8988T (cell line): ENCODE measurements at regions not wholly inside any gene's neighbourhood (a gene's known extent, or its start where the extent isn't known, plus 50 kb on each side); places are given as distances from the start of the nearest gene placed in this dataset.

Experiments
- DNase-seq: peaks from one replicate; pipeline ENCODE4 v3.0.0; 2011

DNA sequence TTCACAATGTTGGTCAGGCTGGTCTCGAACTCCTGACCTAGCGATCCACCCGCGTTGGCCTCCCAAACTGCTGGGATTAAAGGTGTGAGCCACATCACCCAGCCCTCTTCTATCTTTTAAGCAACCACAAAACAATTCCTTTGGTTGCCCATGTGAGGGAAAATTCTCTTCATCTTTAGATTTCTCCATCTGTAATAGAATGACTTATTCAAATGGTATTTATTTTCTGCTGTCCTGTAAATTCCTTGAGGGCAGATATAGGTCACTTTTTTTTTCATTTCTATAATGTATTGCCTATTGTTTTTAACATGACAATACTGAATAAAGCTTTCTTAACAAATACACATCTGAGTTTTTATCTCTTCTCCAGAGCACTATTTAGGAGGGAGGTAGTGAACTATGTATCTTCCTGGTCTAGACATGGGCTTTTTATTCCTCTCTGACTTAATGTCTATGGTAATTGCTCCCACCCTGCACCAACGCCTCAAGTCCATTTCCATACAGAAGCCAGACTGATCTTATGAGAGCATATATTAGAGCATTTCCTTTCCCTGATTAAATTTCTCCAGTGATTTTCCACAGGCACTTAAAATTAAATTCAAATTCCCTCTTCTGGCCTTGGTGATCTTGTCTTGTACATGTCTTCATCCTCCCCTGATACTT is 595.6 kb downstream of the CAAP1 start:
- DNase-seq = no peak

DNA sequence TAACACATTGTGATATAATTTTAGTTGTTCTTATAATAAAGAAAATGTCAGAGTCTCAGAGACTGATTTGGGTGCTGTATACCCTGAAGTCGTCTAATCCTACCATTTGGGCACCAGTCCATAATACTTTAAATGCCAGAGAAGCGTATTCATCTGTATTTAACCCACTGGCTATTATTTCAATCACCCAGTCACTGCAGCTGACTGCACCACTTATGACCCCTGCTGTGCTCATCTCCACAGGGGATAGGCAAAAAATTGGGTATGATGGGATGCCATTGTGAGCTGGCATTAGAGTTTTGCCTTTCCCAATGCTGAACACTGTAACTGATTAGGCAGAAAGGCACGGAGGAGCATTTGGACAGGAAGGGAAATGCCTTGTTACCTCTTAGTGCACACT is 599.7 kb downstream of the CAAP1 start:
- peak; percentile 10 for DNase-seq

DNA sequence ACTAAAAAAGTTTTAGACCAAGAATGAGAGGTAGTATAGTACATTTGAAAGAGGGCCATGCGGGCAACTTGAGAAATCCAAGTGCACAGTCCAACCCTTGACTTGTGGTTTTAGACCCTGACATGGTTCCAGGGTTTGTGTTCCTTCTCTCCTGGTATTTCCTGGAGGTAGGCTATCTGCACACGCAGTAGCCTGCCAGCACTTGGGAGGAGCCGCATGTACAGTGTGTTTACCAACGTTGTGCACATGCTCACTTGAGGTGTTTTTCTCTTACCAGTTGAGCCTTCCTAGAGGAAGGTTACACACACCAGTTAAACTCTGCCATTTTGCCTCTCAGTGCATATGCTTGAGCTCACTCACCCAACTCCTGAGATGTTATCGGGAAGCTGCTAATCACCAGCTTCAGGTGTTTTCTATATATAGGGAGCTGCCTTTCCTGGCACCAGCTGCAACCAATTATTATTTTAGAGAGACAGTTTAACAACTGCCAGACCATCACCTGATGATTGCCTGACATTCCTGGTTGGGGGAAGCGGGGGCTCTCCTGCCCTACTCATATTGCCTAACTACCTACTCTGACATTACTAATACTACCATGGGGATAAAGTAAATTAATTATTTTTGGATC is 593.4 kb upstream of the TUSC1 start:
- no peak for DNase-seq

DNA sequence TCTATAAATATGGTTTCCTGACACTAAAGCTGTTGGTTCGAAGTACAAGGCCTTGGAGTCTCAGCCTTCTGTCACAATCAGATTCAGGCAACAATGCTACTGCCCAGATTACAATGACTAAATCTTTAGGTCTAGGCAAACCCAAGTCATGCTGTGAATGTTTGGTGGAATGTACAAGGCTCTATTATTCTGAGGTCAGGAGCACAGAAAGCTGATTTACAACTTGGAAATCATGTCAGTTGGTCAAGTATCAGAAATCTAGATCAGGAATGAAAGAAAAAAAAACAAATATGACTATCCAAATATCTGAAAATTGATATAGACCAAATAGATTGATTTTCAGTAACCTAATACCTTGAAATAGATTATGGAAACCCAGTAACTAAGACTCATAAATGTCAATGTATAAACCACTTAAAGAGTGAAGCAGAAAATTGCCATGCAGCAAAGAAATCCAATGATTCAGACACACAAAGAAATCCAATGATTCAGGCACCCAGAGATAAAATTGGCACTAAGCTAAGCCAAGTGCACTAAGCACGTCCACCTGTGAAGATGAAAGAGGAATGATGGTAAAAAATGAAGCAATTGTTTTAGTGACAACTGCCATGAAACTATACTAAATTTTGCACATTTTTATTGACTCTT is 588.0 kb upstream of the TUSC1 start:
- DNase-seq = no peak

DNA sequence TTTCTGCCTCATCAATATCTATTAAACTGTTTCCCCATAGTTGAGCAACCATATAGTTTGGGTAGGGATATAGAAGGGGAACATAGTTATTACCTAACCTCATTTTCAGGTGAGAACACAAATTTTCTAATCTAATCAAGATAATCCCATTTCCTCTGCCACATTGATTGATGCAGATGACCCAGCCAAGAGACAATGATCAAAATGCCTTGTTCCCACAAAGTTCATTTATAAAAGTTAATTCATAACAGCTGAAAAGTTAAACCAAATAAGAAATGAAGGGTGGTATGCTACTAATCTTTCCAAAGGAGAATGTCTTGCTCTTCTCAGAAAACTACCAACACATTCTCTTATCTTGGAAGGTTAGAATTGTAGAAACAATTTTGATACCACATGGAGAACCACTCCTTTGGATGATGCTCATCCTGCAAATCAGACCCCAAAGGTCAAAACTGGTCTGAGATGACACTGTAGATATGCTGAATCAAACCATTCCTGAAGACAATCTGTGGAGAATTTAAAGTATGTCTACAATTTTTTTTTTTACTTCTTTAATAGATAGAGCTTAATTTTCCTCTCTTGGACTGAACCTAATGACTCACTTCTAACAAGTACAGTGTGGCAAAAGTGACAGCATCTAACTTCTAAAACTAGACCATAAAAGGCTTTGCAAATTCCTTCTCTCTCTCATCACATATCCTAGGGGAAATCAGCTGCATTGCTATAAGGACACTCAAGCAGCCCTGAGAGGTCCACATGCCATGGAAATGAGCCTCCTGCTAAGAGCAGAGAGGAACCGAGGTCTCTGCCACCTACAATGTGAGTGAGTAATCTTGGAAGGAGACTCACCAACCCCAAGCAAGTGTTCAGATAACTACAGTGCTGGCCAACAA is 586.7 kb upstream of the TUSC1 start:
- no peak for DNase-seq

DNA sequence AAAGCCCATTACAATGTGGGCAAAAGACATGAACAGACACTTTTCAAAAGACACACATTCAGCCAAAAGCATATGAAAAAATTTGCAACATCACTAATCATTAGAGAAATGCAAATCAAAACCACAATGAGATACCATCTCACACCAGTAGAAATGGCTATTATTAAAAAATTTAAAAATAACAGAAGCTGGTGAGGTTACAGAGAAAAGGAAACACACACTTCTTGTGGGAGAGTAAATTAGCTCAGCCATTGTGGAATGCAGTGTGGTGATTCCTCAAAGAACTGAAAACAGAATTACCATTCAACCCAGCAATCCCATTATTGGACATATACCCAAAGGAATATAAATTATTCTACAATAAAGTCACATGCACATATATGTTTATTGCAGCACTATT is 585.2 kb upstream of the TUSC1 start:
- DNase-seq = no peak

DNA sequence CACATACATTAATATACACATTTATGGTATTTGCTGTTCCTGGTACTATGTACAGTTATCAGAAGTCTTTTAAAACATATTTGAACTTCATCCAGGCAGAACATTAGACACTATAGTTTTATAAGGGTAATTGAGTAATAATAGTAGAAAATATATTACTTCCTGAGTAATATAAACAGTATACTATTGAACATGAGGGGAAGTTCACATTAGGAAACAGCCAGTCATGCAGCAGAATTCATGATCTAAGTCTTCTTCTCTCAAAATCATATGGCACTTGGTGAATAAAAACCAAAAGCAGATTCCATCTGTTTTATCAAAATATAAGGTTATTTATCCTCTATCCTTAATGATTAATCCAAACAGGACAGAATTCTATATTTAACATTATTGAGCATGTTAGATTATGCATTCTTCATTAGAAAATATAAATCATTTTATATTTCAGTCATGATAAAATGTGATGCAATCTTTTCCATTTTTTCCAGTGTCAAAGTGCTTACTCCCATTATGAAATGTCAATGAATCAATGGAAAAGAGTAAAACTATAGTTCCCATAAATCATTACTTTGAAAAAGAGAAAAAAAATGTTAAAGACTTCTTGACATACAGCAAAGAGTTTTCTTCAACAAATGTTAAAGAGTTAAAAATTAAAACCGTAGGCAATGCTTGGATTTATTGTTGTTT is 584.3 kb upstream of the TUSC1 start:
- DNase-seq = no peak

DNA sequence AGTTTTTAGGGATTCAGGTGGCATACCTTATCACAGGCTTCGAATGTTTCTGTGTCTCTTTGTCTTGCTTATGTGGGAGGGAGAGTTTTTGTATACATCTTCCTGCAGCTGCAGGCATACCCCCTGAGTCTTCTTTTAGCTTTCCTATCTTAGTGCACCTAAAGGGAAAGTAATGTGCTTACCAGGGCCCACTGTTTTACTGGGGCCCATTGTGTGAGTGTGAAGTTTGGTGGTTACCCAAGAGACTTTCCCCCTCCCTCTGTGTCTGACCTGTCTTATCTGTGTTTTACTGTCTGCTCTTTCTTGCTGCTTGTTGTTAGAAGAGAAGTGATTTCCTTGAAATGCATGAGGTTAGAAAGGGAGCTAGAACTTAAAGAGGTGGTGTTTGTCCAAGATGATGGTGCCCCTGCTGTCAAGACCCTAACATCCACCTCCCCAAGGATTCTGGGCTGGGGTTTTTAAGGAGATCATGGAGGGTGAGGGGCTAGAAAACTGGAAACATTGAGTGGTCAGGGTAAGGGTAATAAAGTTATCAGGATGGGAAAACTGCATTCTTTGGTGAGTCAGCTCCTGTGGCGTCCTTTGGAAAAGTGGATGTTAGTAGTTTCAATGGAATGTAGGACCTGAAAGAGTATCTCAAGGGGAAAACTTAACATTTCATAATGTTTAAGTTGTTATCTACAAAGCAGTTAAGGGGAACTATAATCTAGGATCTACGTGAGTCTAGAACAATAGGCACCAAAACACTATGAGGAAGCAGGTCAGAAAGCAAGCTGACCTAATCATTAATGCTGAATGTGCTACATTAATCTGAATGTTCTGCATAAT is 583.5 kb upstream of the TUSC1 start:
- DNase-seq = no peak

DNA sequence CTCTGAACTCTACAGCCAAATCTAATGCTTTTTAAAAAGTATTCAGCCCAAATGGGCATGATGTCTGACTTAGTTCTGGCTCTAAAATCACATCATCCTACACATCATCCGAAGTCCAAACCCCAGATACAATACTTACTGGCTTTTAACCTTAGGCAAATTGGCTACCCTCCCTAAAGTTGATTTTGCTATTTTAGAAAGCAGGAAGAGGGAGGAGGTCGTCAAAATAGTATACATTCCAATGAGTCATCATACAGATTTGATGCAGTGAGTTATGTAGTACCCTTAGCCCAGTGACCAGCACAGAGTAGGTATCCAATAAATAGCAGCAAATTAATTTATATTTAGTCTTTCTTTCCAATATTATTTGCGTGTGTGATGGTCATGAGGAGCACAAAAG is 582.0 kb upstream of the TUSC1 start:
- DNase-seq = no peak

DNA sequence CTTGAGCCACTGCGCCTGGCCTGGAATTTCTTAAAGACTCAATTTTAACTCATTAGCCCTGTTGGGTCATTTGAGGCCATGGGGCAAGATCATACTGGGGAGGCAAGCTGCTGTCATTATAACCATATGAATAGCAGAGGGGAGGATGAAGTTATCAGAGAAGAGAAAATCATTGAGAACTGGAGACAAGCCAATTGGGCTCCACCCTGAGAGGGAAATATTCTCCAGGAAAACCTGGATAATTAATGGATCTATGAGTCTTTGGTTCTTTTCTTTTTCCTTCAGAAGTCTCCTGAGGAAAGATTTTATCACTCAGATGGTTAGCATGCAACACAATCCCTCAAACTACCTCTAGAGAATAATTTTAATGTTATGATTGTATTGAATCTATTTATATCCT is 569.6 kb upstream of the TUSC1 start:
- no peak for DNase-seq

DNA sequence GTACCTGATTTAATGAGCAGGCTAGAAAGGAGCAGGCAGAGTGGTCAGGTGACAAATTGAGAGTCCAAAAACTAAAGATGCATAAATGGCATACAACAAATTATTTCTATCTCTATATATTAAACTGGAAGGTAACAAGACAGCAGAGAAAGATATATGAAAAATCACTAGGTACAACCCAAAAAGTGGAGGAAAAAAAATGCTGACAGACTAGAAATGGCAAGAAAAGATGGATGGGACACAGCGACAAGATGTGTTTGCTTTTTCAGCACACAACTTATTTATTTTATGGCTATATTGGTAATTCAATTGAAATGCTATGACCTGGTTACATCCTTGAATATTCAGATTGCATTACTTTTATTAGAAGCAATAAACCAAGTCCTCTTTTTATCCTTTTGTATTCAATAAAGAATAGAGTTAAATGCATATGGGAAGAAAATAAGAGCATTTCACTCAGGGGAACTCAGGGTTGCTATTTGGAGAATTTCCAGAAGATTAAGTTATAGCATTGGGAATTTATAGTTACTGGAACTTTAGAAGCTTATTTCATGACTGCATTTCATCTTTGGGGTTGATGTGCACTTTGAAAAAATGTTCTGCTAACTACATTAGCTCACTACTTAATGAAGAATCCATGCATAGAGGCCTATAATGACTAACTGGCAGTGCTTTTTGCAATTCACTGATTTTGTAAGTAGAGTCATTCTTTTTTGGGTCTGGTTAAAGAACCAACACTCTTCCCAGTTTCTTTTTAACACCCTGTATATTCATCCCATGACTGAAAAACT is 566.6 kb upstream of the TUSC1 start:
- no peak for DNase-seq

DNA sequence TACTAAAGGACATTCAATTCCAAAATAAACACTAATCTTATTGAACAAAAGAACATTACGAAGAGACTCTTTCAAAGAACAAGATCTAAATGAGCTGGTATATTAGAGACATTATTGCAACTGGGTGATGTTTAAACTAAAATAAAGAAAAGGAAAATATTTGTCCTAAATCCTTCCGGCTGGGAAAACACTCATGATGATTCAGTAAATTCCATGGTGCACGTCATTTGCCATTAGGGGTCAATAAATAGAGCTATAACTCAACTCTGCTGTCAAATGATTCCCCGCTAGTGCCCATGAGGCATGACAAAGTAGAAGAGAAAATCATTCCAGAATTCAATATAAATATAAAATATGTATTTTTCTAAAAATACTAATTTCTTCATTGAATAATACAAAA is 565.5 kb upstream of the TUSC1 start:
- no peak for DNase-seq

DNA sequence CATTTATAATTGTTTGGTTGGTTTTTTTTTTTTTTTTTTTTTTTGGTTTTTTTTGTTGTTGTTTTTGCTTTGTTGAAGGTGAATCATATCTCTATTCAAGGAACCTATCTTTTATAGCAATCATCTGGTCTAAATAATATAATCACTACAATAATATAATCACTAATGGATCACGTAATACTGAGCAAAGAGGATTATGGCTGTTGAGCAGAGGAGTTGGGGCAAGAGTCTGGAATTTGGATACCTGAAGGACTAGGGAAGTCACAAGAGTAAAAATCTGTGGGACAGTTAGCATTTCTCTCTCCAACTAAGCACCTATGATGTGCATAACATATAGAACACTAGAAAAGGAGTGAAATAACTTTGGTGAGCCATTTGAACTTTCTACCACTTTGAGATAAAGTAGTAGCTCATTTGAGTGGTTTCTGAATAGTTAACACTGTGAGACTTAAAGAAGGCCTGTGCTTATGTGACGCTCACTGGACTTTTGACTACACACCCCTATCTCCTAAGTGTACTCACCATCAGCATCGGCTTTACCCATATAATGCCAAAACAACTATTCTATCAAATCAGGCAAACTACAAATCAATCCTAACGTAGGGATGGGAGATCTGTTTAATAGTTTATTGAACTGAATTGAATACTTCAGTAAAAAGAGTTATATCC is 564.9 kb upstream of the TUSC1 start:
- DNase-seq = no peak

DNA sequence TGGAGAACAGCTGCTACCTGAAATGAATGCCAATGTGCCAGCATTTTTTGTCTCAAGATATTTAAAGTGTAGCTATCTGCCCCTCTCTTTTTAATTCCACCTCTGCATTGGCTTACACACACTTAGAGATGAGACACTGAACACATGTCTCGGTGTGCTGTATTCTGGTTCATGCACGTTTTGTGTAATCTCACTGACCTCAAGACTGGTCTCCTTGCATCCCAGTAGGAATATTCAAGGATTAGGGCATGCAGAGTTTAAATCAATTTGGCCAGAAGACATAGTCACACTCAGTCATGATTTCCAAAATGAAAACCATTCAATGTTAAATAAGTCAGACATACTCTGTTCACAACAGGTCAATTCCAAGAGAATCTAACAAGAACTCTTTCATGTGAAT is 561.8 kb upstream of the TUSC1 start:
- DNase-seq = no peak

DNA sequence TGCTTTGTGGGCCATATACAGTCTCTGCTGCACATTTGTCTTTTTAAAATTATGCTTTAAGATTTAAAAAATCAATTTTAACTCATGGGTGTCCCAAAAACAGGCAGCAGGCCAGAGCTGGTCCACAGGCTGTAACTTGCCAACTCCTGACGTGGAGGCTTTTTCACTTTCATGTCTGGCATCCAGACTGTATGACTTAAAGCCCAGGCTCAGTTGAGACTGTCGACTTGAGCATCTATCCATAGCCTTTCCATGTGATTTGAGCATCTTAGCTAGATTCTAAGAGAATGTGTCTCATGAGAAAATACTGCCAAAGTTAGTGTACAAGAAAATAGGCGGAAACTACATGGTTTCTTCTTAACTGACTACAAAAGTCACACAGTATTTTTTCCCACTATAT is 559.0 kb upstream of the TUSC1 start:
- DNase-seq = no peak

DNA sequence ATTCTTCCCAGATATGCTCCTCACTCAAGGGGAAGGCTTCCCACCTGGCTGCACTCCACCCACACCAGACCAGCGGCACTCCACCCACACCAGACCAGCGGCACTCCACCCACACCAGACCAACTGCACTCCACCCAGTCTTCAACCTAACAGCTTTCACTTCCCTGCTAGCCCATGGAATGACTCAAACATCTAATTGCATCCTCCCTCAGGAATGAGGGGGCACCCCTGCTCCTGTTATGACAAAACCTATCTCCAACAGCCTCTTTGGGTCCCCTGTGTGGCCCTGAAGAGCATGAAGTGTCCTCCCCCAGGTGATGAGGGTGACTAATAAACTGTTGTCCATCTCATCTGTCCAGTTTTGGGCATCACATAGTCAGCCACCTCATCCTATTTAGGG is 556.6 kb upstream of the TUSC1 start:
- no peak for DNase-seq

DNA sequence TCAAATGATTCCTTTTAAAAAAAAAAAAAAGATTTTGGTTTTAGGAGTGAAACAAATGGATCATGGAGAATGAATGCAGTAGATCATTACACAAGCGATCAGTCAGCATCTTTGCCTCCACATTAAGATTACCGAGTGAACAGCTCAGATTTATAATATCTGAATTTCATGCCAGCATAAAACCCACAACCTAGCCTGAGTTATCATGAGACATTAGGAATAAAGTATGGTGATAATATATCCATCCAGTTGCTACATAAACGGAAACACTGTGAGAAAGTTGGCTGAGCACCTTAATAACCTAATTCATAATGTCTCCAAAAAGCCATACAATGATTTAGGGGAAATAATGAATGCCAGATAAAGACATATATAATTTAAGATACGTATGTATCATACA is 553.1 kb upstream of the TUSC1 start:
- DNase-seq = no peak

DNA sequence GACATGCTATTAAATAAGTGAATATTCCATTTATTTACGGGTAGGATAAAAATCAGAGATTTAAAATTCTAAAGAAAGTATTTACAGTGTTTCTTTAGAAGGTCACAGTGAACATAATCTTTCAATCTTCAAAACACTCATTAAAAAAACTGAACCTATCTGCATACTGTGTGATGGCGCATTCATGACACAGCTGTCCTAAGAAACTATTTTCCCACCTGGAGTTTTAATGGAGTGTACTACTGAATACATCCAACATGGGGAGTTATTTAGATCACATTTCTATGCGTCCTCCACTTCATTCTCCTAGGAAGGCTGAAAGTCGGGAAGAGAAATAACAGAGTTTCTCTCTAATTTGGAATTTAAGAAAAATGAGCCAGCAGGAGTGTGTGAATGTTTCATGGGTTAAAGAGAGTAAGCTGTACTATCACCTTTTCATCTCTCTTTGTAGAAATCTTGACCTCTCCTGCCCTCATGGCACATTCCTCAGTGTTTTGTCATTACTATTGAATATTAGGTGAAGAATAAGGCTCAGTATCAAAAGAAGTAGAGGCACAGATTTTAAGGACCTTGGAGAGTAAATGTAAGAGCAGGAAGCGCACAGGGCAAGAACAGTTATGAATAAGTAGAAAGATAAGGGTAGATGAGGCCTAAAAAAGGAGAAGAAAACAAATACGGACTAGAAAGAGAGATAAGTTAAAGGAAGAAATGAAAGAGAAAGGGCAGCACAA is 551.2 kb upstream of the TUSC1 start:
- no peak for DNase-seq

DNA sequence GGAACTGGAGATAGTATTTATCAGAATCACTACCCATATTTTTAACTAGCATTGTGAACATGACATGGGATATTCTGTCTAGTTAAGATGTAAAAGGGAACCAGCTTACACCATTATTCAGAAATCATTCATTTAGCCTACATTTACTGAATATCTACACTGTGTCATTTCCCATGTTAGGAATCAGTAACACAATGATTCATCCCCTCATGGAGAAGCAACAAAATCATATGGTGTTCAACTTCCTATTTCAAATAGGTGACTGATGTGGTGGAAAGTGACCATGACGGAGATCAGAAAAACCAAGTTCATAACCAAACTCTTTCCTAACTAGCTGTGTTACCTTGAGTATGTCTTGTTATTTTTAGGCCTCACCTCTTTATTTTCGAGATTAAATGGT is 550.0 kb upstream of the TUSC1 start:
- no peak for DNase-seq

DNA sequence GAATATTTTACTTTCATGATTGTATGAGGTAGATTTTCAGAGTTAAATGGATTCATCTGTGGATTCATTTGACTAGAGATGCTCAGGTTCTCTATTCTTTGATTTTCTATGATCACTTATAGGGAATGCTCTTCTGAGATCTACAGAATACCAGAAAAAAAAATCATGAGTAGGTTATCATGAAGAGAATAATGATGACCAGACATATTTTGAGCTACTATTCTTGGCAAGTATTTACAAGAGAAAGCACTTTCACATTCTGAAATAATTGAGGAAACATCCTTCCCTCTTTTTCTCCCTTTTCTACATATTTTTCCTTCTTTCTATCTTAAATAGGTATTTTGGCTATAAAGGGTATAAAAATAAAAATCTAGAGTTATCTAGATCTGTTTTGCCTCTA is 543.0 kb upstream of the TUSC1 start:
- DNase-seq = no peak
